ENCODE measurements at regions not wholly inside any gene's neighbourhood (a gene's known extent, or its start where the extent isn't known, plus 50 kb on each side); places are given as distances from the start of the nearest gene placed in this dataset.
"Not testable (repeated sequence)": the region's sequence is repeated elsewhere in the genome, so short reads cannot be mapped to it uniquely, and the experiment has no call there.

DNA sequence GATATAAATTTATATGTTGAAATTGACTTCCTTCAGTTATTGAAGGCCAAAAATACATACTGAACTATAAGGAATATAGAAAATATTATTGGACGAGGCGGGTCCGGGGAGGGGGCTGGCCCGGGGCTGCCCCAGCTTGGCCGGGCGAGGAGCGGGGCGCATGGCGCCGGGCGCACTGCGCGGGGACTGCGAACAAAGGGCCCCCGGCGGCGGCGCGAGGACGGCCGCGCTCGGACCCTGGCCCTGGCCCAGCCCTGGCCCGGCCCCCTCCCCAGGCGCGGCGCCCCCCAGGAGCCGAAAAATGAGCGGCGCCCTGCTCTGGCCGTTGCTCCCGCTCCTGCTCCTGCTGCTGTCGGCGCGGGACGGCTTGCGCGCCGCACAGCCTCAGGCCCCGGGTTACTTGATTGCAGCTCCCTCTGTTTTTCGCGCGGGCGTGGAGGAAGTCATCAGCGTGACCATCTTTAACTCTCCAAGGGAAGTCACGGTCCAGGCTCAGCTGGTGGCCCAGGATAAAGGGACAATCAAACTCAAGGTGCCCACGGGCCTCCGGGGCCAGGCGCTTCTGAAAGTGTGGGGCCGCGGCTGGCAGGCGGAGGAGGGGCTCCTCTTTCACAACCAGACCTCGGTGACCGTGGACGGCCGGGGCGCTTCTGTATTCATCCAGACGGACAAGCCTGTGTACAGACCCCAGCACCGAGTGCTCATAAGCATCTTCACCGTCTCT, 1247.6 kb upstream of the PHF14 start:
- not testable (repeated sequence) for DNase-seq

DNA sequence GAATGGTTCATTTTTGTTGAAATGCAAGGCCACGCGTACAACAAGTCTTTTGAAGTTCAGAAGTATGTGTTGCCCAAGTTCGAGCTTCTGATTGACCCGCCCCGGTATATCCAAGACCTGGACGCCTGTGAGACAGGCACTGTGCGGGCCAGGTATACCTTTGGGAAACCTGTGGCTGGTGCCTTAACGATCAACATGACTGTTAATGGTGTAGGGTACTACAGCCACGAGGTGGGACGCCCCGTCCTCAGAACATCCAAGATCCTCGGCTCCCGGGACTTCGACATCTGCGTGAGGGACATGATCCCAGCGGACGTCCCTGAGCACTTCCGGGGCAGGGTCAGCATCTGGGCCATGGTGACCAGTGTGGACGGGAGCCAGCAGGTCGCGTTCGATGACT, 1246.9 kb upstream of the PHF14 start:
- not testable (repeated sequence) for DNase-seq

DNA sequence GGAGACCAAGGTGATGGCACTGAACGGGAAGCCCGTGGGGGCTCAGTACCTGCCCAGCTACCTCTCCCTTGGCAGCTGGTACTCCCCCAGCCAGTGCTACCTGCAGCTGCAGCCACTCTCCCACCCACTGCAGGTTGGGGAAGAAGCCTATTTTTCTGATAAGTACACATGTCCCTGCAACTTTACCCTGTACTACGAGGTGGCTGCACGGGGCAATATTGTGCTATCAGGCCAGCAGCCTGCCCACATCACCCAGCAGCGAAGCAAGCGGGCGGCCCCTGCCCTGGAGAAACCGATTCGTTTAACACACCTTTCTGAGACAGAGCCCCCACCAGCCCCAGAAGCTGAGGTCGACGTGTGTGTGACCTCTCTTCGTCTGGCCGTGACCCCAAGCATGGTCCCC, 1246.2 kb upstream of the PHF14 start:
- not testable (repeated sequence) for DNase-seq

DNA sequence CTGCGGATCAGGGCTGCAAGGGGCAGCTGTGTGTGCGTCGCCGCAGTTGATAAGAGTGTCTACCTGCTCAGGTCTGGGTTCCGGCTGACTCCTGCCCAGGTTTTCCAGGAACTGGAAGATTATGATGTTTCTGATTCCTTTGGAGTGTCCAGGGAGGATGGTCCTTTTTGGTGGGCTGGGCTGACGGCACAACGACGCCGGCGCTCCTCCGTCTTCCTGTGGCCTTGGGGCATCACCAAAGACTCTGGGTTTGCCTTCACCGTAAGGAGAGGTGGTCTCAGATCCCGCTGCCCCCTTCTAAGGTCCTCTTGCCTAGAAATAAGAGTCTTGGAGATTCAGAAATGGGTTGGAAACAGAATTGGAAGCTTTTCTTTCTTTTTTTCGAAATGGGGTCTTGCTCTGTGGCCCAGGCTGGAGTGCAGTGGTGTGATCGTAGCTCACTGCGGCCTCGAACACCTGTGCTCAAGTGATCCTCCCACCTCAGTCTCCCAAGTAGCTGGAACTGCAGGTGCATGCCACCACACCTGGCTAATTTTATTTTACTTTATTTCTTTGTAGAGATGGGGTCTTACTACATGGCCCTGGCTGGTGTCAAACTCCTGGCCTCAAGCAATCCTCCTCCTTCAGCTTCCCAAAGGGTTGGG, 1245.5 kb upstream of the PHF14 start:
- DNase-seq: not testable (repeated sequence)

DNA sequence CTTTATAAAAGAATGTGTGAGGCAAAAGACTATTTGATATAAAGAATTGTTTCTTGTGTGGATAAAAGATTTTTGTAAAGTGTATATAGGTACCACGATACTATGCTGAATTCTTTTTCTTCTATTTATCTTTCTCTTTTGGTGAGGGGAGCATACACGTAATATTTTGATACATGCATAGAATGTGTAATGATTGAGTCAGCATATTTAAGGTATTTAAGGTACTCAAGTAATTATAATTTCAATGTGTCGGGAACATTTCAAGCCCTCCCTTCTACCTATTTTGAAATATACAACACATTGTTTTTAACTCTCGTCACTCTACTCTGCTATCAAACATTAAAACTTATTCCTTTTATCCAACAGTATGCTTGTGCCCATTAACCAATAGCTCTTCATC, 1221.6 kb upstream of the PHF14 start:
- DNase-seq: no peak

DNA sequence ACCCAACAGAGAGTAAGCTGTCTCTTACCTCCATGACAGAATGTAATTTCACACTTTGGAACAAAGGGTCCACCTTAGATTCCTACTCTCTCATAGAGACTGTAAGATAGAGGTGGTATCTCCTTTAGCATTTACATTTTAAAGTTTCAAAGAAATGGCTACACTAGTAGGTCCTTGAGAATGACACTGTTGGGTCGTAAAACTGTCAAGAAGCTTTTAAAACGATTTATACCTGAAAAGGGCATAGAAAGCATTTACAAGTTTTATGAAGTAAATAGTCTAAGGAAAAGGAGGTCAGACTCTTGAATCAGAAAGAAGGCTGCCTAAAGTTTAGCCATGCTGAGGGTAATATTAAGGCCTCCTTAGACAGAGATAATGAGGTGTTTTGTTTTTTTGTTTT, 1212.4 kb upstream of the PHF14 start:
- DNase-seq: no peak

DNA sequence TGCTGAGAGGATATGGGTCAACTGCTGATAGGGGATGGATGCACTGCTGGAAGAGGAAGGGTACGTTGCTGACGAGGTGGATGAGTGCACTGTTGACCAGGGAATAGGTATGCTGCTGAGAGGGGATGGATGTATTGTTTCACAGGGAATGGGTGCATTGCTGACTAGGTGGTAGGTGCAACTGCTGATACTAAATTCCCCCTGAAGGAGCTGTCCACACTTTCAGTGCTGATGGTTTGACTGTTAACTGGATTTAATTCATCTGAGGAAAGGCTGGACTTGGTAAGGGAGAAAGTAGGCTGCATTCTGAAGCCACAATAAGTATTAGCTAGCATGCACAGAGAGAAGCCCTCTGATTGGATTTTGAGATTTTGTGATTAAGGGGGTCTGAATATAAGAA, 1196.8 kb upstream of the PHF14 start:
- DNase-seq: no peak

DNA sequence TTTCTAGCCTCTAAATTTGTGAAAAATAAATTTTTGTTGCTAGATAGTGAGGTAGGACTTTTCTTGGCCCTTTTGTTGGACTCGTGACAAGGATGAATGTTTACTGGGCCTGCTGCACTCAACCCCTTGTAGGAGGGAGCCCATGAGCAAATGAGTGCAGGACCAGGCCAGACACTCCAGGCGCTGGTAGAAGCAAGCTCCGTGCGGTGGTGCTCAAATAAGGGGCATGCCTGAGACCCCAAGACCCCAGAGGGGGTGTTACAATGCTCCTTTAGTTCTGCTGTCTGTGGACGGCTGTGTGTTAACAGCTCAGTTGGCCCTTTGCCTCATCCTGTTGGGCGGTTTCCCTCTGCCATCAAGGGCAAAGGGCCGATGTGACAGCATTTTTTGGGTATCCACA, 1195.3 kb upstream of the PHF14 start:
- DNase-seq: no peak

DNA sequence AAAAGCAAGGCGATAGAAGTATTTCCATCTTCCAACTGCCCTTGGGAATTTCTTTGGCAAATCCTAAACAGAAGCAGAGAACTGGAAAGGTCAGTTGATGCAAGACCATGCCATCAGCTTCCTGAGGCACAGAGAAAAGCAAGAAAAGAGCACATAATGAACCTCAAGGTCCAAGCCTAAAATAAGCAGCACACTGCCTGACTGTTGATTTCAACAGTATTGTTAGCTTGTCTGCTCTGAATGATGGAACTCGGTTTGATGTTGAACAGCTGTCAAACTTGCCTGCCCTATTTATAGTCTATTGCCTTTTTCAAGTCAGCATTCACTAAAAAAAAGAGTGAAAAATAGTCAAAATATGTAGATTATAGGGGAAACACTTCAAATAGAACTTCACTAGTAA, 1192.0 kb upstream of the PHF14 start:
- DNase-seq: no peak

DNA sequence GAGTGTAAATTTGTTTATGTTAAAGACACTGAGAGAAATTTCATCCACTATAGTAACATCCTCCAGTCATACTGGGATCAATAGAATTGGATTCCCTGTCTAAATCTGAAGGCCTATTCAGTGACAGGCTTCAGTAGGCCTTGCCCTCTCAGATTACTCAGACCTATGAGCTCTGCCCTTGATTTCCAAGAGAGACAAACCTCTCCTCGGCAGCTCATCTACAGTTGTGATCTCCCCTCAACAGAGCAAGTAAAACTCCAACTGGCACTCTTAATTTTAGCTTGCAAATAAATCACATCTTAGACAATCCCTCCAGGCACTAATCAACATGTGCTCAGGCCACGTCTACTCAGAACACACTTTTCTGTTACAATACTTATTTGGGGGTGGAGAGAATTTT, 1191.4 kb upstream of the PHF14 start:
- DNase-seq: no peak

DNA sequence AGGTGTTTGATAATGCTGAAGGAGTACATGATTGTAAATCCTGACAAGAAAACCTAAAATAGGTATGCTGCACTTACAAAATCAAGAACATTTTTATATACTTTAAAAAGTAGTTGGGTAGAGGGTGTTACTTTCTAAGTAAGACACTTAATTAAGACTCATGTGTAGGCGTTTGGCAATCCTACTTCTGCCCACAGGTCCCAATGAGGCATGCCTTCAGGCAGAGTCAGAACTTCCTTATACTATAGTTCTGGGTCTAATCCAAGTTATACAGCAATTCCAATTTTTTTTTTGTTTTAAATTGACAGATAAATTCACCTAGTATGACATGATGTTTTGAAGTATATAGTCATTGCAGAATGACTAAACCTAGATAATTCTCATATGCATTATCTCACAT, 1188.5 kb upstream of the PHF14 start:
- no peak for DNase-seq

DNA sequence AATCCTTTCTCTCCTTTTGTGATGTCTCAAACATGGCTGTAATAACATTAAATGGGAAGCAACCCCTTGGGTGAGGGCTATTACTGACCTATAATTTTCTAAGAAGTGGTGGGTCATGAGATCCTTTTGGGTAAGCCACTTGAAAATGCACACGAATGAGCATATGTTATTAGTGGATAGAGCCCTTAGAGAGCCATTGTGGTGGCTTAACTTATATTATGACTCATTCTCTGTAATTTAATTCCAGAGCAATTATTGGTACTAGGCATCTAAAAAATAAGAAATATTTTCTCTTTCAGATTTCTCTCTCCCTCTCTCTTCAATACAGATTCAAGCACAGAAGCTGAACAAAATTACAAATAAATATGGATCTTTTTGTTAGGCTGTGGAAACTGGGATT, 1177.4 kb upstream of the PHF14 start:
- DNase-seq: no peak

DNA sequence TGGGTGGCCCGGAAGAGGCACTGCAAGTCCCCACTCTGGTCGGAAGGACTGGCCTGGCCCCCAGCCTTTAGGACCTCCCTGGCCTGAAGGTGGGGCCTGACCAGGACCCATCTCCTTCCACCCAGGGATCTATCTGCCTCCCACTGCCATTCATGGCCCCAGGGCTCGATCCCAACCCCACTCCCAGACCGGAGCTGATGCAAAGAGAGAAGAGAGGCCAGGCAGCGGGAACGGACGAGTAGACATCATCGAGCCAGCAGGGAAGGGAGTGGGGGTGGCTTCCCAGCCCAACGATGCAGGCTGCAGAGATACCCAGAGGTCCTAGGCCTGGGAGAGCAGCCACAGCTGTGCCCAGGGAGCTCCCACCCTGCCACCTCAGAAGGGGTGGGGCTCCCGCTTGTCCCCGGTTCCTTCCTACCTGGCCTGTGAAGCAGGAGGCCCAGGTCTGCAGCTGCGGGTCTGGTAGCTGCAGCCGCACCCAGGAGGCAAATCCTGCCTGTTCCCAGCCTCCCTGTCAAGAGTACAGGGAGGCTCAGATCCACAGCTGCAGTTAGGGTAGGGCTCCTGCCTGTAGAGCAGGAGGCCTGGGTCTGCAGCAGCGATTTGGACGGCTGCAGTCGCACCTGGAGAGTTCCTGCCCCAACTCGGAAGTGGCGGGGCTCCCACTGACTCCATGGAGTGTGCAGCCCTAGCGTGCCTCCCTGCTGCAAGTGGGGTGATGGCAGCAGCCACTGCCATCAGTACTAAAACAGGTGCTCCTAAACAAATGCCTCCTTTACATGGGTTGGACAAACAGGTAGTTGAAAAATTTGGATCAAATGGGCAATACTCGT, 1151.0 kb upstream of the PHF14 start:
- no peak for DNase-seq

DNA sequence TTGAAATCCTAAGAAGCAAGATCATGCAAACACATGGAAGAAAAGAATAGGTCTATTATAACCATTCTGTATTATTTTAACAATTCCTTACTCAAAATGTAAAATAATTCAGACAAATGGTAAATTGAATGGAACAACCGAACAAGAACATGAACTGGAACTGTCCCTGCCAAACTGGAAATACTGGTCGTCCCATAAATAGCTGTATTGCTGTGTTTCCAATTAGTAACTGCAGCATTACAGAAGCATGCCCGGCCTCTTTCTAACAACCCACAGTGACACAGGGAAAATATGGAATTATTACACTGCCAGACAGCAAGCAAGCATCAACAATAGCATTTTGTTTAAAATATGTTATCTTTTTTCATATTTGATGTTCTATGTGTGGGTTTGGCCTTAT, 1138.5 kb upstream of the PHF14 start:
- no peak for DNase-seq

DNA sequence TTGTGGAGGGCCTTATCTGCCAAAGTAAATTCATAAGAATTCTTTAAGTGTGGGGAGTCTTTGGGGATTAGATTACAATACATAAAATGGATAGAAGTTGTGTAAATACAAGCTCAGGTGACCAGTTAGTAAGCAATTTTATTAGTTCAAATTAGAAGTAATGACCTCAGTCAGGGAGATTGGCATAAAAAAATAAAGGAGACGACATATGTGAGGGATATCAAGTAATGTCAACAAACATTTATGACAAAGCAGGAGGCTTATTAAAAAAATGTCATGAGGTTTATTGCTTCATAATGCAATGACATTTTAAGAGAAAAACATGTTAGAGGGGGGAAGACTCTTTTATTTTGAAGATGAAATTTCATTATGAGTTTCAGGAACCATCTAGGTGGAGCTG, 1137.0 kb upstream of the PHF14 start:
- DNase-seq: no peak

DNA sequence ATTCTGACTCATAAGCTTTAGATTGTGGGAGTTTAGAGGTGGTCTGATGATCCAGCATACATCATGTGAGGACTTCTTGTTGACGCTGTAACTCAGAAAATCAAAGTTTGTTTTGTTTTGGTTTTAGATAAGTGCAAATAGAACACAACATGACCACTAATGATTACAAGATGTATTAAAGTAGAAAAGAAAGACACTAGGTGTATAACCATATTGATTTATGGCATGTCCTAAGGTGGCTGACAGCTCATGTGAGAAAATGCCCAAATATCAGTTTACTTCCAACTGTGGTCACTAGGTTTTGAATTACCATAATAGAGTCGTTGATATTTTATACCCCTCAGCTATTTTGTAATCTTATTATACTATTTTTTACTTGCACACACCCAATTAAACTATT, 1131.4 kb upstream of the PHF14 start:
- no peak for DNase-seq

DNA sequence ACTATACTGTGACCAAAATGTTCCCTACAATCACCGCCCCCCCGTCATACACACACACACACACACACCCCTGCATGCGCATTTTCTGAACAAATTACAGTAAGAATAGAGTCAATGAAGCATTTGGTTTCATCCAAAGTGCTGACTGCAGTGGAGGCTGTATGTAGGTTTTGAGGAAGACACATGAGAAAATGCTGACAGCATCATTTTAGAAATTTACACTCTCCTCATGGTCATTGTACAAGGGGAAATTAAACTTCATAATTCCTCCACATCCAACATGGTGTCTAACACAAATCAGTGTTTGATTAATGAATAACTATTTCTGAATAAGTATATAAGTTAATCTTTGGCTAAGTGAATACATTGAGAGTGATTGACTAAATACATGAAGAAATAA, 1126.8 kb upstream of the PHF14 start:
- no peak for DNase-seq

DNA sequence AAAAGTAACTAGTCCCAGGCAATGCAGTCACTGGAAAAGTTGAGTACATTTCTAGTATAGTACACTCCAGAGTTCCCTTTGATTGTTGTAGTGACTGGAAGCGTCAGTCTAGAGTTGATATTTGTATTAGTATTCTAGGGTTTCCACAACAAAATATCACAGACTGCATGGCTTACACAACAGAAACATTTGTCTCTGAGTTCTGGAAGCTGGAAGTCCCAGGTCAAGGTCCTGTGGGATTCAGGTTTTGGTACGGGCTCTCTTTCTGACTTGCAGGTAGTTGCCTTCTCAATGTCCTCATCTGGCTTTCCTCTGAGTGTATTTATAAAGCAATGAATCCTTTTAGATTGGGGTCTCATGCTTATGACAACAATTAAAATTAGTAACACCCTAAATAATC, 1119.1 kb upstream of the PHF14 start:
- DNase-seq: no peak

DNA sequence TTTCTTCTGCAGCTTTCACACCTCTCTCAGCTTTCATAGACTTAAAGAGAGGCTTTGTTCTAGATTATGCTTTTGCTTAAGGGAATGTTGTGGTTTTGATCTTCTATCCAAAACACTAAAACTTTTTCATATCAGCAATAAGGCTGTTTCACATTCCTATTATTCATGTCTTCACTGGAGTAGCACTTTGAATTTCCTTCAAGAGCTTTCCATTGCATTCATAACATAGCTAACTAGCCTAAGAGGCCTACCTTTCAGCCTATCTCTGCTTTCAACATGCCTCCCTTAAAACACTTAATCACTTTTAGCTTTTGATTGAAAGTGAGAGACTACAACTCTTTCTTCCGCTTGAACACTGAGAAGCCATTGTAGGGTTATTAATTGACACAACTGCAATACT, 1117.0 kb upstream of the PHF14 start:
- no peak for DNase-seq

DNA sequence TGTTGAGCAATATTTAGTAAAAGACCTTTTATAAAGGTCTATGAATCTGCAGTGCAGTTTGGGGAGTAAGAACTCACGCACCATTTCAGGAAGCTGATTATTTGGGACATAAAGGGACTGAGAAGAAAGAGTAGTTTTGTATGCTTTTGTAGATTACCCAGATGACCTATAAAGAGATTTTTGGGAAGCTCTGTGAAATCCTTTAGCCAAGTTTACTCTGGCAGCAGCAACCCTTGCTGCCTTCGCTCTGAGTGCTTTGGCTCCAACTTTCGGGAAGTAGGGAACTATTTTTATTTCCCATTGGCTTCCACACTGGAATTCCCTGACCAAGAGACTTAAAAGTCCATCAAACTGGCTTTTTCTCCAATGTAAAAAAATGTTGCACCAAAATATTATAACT, 1110.1 kb upstream of the PHF14 start:
- DNase-seq: no peak

DNA sequence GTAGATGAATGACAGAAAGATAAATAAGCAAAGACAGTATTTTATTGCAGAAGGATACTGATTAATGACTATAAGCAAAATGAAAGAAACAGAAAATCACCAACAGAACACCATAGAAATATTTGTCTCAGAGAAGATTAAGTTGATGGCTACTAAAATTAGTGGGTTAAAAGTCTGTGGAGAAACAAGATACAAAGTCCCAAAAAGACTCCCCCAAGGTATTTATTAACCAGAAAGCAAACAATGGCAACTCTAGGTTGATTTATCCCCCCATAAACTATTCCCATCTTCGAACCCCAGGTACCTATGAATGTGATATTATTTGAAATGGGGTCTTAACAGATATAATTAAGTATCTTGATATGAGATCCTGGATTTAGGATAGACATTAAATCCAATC, 1104.5 kb upstream of the PHF14 start:
- DNase-seq: no peak

DNA sequence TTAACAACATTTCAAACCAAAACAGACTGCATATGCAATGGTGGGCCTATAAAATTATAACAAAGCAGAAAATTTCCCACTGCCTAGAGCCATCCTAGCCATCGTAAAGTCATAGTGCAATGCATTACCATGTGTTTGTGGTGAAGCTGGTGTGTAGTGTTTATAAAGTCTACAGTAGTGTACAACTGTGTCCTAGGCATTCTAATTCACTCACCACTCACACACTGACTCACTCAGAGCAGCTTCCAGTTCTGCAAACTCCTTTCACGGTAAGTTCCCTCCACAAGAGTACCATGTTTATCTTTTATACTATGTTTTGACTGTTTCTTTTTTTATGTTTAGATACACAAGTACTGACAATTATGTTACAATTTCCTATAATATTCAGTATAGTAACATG, 1104.1 kb upstream of the PHF14 start:
- DNase-seq: no peak

DNA sequence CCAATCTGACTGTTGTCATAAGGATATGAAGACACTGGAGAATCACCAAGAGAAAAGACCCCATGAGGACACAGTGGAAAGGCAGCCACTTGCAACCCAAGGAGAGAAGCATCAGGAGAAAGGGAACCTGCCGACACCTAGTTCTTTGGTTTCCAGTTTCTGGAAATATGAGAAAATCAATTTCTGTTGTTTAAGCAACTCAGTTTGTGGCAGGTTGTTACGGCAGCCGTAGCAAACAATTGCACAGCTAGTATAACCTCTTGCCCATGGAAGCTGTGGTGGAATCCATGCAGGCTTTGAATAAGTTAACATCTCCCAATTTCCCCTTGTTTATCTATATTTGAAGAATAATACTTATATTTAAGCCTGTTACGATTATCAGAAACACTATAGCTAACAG, 1103.0 kb upstream of the PHF14 start:
- DNase-seq: no peak

DNA sequence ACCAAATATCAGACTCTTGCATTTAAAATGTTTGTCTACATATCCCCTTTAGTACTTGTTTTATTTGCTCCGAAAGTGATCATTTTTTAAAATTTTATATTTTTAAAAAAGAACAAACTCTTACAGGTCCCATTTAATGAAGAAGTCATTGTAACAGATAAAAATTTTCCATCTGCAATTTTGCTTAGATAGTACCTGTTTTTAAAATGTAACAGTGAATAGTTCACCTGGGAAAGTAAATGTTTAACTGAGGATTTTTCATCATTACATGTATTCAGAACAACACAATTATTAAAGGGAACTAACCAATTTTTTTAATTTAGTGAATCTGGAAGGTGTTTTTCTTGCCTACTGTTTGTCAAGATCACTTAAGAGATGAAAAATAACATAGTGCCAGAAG, 1099.5 kb upstream of the PHF14 start:
- DNase-seq: no peak
